ENCODE measurements at regions not wholly inside any gene's neighbourhood (a gene's known extent, or its start where the extent isn't known, plus 50 kb on each side); places are given as distances from the start of the nearest gene placed in this dataset.

- TF ChIP-seq YY1 (IDR thresholded peaks at IDR 0.05; ENCODE audit: low read depth), result no peak
- no peak for TF ChIP-seq RAD21 (IDR thresholded peaks at IDR 0.05; ENCODE audit: low read depth)
- no peak for TF ChIP-seq NFIC (IDR thresholded peaks at IDR 0.05)
- TF ChIP-seq REST (IDR thresholded peaks at IDR 0.05; ENCODE audit: low read depth), result no peak
- TF ChIP-seq CEBPB (IDR thresholded peaks at IDR 0.05), result no peak
Observed at GRCh38 chr6:2581611-2582010, 169.1 kb downstream of the MYLK4 start.
